CD14-positive monocyte (primary cell): ENCODE measurements at regions not wholly inside any gene's neighbourhood (a gene's known extent, or its start where the extent isn't known, plus 50 kb on each side); places are given as distances from the start of the nearest gene placed in this dataset.

Source experiments
- DNase-seq, 3 donors: peaks; one replicate each; pipeline ENCODE4 v3.0.0-alpha.2; 2011 to 2022
- H2AFZ ChIP-seq: 2 replicates; pipeline ENCODE4 v1.6.0; 2012; ENCODE audit warnings: mild to moderate bottlenecking, low read depth, low read length, inconsistent platforms; ENCODE audit not compliant: insufficient read depth, poor library complexity, severe bottlenecking
- H3K27ac ChIP-seq, 2 donors: 1 replicate in 1 of 2; 2 replicates in 1 of 2; pipeline ENCODE4 v1.5.1; 2012 to 2013; ENCODE audit warnings: low read length in 2 of 2, control low read depth in 1 of 2, inconsistent platforms in 1 of 2, low read depth in 1 of 2, mild to moderate bottlenecking in 1 of 2
- H3K27me3 ChIP-seq, 2 donors: one replicate each; pipeline versions ENCODE4 v1.6.0 to v1.6.1; 2011 to 2013; ENCODE audit warnings: low read length in 2 of 2; ENCODE audit not compliant: control insufficient read depth in 2 of 2, insufficient read depth in 2 of 2
- H3K36me3 ChIP-seq, 2 donors: replicated peaks in 1 of 2; 1 replicate in 1 of 2; 2 replicates in 1 of 2; pipeline versions ENCODE4 v1.5.1 to v1.6.1; 2012 to 2013; ENCODE audit warnings: low read length in 2 of 2, control low read depth in 1 of 2, inconsistent platforms in 1 of 2, mild to moderate bottlenecking in 1 of 2; ENCODE audit not compliant: insufficient read depth in 2 of 2, control insufficient read depth in 1 of 2
- H3K4me1 ChIP-seq, 2 donors: 1 replicate in 1 of 2; 2 replicates in 1 of 2; pipeline versions ENCODE4 v1.5.1 to v1.6.1; 2012 to 2013; ENCODE audit warnings: low read length in 2 of 2, control low read depth in 1 of 2, inconsistent platforms in 1 of 2, mild to moderate bottlenecking in 1 of 2, moderate library complexity in 1 of 2; ENCODE audit not compliant: insufficient read depth in 2 of 2, control insufficient read depth in 1 of 2
- H3K4me2 ChIP-seq: replicated peaks from 2 replicates; pipeline ENCODE3; 2012; ENCODE audit warnings: low read length, moderate library complexity, mild to moderate bottlenecking; ENCODE audit not compliant: poor library complexity, severe bottlenecking; ENCODE audit errors: extremely low read depth
- H3K4me3 ChIP-seq, 3 experiments: fragments of 200-600 bp in 1 of 3; sonication (generic) in 1 of 3; replicated peaks in 1 of 3; 1 replicate in 2 of 3; 2 replicates in 1 of 3; pipeline ENCODE4 v1.5.1; 2011 to 2013; ENCODE audit warnings: low read length in 3 of 3, mild to moderate bottlenecking in 3 of 3, control low read depth in 2 of 3, low read depth in 2 of 3, inconsistent platforms in 1 of 3, moderate library complexity in 1 of 3
- H3K79me2 ChIP-seq: 2 replicates; pipeline ENCODE4 v1.6.0; 2012; ENCODE audit warnings: mild to moderate bottlenecking, control low read depth, inconsistent platforms, low read length, moderate library complexity; ENCODE audit not compliant: insufficient read depth
- H3K9ac ChIP-seq: 2 replicates; pipeline ENCODE4 v1.6.0; 2017; ENCODE audit warnings: low read length, mild to moderate bottlenecking; ENCODE audit not compliant: insufficient read depth, poor library complexity, severe bottlenecking
- H3K9me3 ChIP-seq, 2 donors: replicated peaks in 1 of 2; 1 replicate in 1 of 2; 2 replicates in 1 of 2; pipeline versions ENCODE4 v1.5.1 to v1.6.1; 2012 to 2013; ENCODE audit warnings: low read length in 2 of 2, control low read depth in 1 of 2; ENCODE audit not compliant: control insufficient read depth in 1 of 2, insufficient read depth in 1 of 2
- H4K20me1 ChIP-seq: 2 replicates; pipeline ENCODE4 v1.6.0; 2012; ENCODE audit warnings: mild to moderate bottlenecking, low read length, control low read depth, moderate library complexity; ENCODE audit not compliant: insufficient read depth
- H3K27ac Mint-ChIP-seq, 7 donors: one replicate each; pipeline ENCODE4 v1.8.0; 2020; ENCODE audit warnings: mild to moderate bottlenecking in 7 of 7, mixed read lengths in 7 of 7, moderate library complexity in 6 of 7, inconsistent platforms in 2 of 7
- H3K27me3 Mint-ChIP-seq, 3 donors: one replicate each; pipeline ENCODE4 v1.8.0; 2021 to 2022; ENCODE audit warnings: low read depth in 3 of 3, mild to moderate bottlenecking in 3 of 3, mixed read lengths in 3 of 3, moderate library complexity in 3 of 3, inconsistent platforms in 1 of 3
- H3K36me3 Mint-ChIP-seq, 2 donors: one replicate each; pipeline ENCODE4 v1.8.0; 2020; ENCODE audit warnings: mixed read lengths in 2 of 2, inconsistent platforms in 1 of 2, mild to moderate bottlenecking in 1 of 2
- H3K4me1 Mint-ChIP-seq: one replicate; pipeline ENCODE4 v1.8.0; 2020; ENCODE audit warnings: mild to moderate bottlenecking, mixed read lengths
- H3K4me3 Mint-ChIP-seq, 2 donors: one replicate each; pipeline ENCODE4 v1.8.0; 2020; ENCODE audit warnings: mild to moderate bottlenecking in 2 of 2, mixed read lengths in 2 of 2, moderate library complexity in 1 of 2
- H3K9me3 Mint-ChIP-seq, 7 donors: one replicate each; pipeline ENCODE4 v1.8.0; 2020 to 2022; ENCODE audit warnings: mixed read lengths in 7 of 7, mild to moderate bottlenecking in 6 of 7, moderate library complexity in 6 of 7, inconsistent platforms in 2 of 7
- WGBS: methylation state at CpG from one replicate; pipeline ENCODE4 v1.1.5; 2013; ENCODE audit warnings: missing lambda C conversion rate; ENCODE audit not compliant: insufficient coverage; 5-methylcytosine and 5-hydroxymethylcytosine counted together
- intact Hi-C, 2 donors: fragments of 100-400 bp; cut with micrococcal nuclease; formaldehyde crosslinking; loops; one replicate each; pipeline versions ENCODE4 v1.15.0 to v1.15.1; 2023
- TF ChIP-seq, protein P1 (sequence below): fragments of 200-600 bp; IDR thresholded peaks from one replicate; pipeline ENCODE4 v1.8.0; 2022; ENCODE audit warnings: antibody characterized with exemption, mild to moderate bottlenecking

DNA sequence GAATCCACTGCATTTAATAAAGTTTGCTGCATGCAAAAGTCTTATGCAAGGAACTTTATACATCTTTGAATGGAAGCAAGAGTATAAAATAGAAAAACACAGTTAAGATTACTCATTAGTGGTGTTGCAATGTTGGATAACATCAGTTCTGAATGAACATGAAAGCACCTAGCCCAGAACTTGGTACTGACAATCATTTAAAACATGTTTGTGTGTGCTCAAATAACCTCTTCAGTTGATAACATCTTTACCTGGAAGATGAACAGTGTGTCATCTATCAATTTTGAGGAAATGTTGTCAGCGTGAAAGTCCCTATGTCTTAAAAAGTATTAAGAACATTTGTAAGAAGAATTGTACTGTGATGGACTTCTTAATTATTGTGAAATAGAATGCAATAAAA lies 370.4 kb upstream of the GRAMD2B start:
- H3K27ac Mint-ChIP-seq: no peak overlapping the region
- Histone ChIP-seq H3K4me1 (no peaks in the 10 kb centered on the region), H4K20me1 (no peaks in the 10 kb centered on the region), H3K4me3 (no peak overlapping the region), H3K27ac (no peak overlapping the region), H2AFZ (no peak overlapping the region), H3K9ac (no peak overlapping the region), H3K4me2 (no peak overlapping the region), H3K36me3 (no peaks in the 10 kb centered on the region), H3K79me2 (no peaks in the 10 kb centered on the region), H3K9me3 (peaks cover 4 to 13% of the 10 kb centered on the region in 2 donors), H3K27me3 (no peaks in the 10 kb centered on the region)
- no peaks in the 10 kb centered on the region for H3K4me1 Mint-ChIP-seq
- H3K27me3 Mint-ChIP-seq: no peaks in the 10 kb centered on the region
- DNase-seq: no peak
- TF ChIP-seq, protein P1, sequence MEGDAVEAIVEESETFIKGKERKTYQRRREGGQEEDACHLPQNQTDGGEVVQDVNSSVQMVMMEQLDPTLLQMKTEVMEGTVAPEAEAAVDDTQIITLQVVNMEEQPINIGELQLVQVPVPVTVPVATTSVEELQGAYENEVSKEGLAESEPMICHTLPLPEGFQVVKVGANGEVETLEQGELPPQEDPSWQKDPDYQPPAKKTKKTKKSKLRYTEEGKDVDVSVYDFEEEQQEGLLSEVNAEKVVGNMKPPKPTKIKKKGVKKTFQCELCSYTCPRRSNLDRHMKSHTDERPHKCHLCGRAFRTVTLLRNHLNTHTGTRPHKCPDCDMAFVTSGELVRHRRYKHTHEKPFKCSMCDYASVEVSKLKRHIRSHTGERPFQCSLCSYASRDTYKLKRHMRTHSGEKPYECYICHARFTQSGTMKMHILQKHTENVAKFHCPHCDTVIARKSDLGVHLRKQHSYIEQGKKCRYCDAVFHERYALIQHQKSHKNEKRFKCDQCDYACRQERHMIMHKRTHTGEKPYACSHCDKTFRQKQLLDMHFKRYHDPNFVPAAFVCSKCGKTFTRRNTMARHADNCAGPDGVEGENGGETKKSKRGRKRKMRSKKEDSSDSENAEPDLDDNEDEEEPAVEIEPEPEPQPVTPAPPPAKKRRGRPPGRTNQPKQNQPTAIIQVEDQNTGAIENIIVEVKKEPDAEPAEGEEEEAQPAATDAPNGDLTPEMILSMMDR: no peak
- H3K9me3 Mint-ChIP-seq: peaks cover 5 to 20% (median 9%) of the 10 kb centered on the region in 7 donors
- no CpG with 5 or more reads among the region's 1 CpG for WGBS
- no peaks in the 10 kb centered on the region for H3K36me3 Mint-ChIP-seq
- no peak overlapping the region for H3K4me3 Mint-ChIP-seq
- intact Hi-C loops: no loop called here

DNA sequence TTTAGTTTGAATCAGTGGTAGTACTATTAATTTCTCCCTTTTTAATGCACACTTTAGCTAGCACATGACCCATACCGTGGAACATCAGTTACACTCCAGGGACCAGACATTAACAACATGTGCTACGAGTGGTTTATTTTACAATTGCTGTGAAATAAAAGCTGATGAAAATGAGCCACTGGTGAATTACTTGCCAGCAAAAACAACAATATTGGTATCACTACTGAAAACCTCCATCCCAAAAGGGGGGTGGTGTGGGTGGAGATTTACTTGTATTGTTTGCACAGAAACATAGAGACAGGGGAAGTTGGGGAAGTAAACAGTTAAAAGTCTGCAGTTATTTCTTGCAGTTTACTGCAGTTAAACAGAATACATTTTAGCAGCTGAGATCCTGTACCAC lies 369.6 kb upstream of the GRAMD2B start:
- no peaks in the 10 kb centered on the region for H3K79me2 ChIP-seq
- H3K27me3 Mint-ChIP-seq: no peaks in the 10 kb centered on the region
- intact Hi-C loops: no loop called here

More for the DNA sequence above, 369.6 kb upstream of the GRAMD2B start:
- WGBS: no CpG with 5 or more reads among the region's 2 CpGs
- no peak for DNase-seq
- no peak overlapping the region for H3K27ac ChIP-seq
- no peak overlapping the region for H3K9ac ChIP-seq
- no peak overlapping the region for H3K4me2 ChIP-seq
- no peaks in the 10 kb centered on the region for H3K36me3 ChIP-seq
- H3K9me3 Mint-ChIP-seq: peaks cover 5 to 20% (median 12%) of the 10 kb centered on the region in 7 donors
- no peaks in the 10 kb centered on the region for H3K36me3 Mint-ChIP-seq
- peaks cover 4 to 15% of the 10 kb centered on the region in 2 donors for H3K9me3 ChIP-seq
- H3K4me1 ChIP-seq: no peaks in the 10 kb centered on the region
- H4K20me1 ChIP-seq: no peaks in the 10 kb centered on the region
- H3K27ac Mint-ChIP-seq: no peak overlapping the region
- H2AFZ ChIP-seq: no peak overlapping the region
- no peak overlapping the region for H3K4me3 ChIP-seq
- H3K27me3 ChIP-seq: no peaks in the 10 kb centered on the region
- TF ChIP-seq, protein P1: no peak
- no peak overlapping the region for H3K4me3 Mint-ChIP-seq
- H3K4me1 Mint-ChIP-seq: no peaks in the 10 kb centered on the region
